B cell (primary cell): ENCODE measurements at regions not wholly inside any gene's neighbourhood (a gene's known extent, or its start where the extent isn't known, plus 50 kb on each side); places are given as distances from the start of the nearest gene placed in this dataset.

ENCODE experiments used
- ATAC-seq: fragments of 200-7000 bp; cut with Tn5 transposase; one replicate; pipeline ENCODE4 v1.10.0; 2021; ENCODE audit warnings: low read depth, mild to moderate bottlenecking, moderate number of reproducible peaks, moderate library complexity
- CTCF ChIA-PET: fragments of 350-600 bp; sonication (Branson Sonifier 250); formaldehyde crosslinking; loops from one replicate; lab custom pipeline; 2021; ENCODE audit warnings: antibody characterized with exemption, inconsistent platforms; lab: Charles Lee
- POLR2A ChIA-PET: fragments of 350-600 bp; sonication (Branson Sonifier 250); formaldehyde crosslinking; loops from one replicate; lab custom pipeline; 2021; ENCODE audit warnings: antibody characterized with exemption; lab: Charles Lee
- DNase-seq: peaks from one replicate; pipeline ENCODE4 v3.0.0; 2013
- H2AFZ ChIP-seq: 2 replicates; pipeline ENCODE4 v1.6.1; 2012; ENCODE audit warnings: mild to moderate bottlenecking, low read depth, low read length; ENCODE audit not compliant: insufficient read depth, poor library complexity, severe bottlenecking
- H3K27ac ChIP-seq, 2 donors: 1 replicate in 1 of 2; 2 replicates in 1 of 2; pipeline ENCODE4 v1.5.1; 2012 to 2013; ENCODE audit warnings: low read length in 2 of 2, mild to moderate bottlenecking in 2 of 2, moderate library complexity in 1 of 2
- H3K27me3 ChIP-seq, 4 experiments: fragments of 200-600 bp in 1 of 4; sonication (generic) in 1 of 4; replicated peaks in 1 of 4; 1 replicate in 2 of 4; 2 replicates in 2 of 4; pipeline versions ENCODE4 v1.6.1 to v1.7.0; 2013 to 2016; ENCODE audit warnings: low read length in 3 of 4, mild to moderate bottlenecking in 2 of 4, mixed read lengths in 1 of 4, moderate library complexity in 1 of 4; ENCODE audit not compliant: insufficient read depth in 4 of 4, control insufficient read depth in 3 of 4; ENCODE audit errors: control extremely low read depth in 1 of 4
- H3K36me3 ChIP-seq, 2 experiments: replicated peaks in 1 of 2; 1 replicate in 1 of 2; 2 replicates in 1 of 2; pipeline versions ENCODE4 v1.6.1 to v1.7.1; 2013; ENCODE audit warnings: low read length in 1 of 2; ENCODE audit not compliant: insufficient read depth in 2 of 2, control insufficient read depth in 1 of 2; ENCODE audit errors: control extremely low read depth in 1 of 2, extremely low read depth in 1 of 2
- H3K4me1 ChIP-seq, 2 donors: fragments of 200-600 bp in 1 of 2; sonication (generic) in 1 of 2; 1 replicate in 1 of 2; 2 replicates in 1 of 2; pipeline versions ENCODE4 v1.5.1 to v1.6.1; 2013 to 2017; ENCODE audit warnings: low read length in 2 of 2; ENCODE audit not compliant: control insufficient read depth in 2 of 2, insufficient read depth in 2 of 2
- H3K4me2 ChIP-seq: replicated peaks from 2 replicates; pipeline ENCODE3; 2012; ENCODE audit warnings: mild to moderate bottlenecking, low read depth, low read length; ENCODE audit not compliant: poor library complexity, severe bottlenecking
- H3K4me3 ChIP-seq, 5 experiments: fragments of 200-600 bp in 1 of 5; sonication (generic) in 1 of 5; 1 replicate in 3 of 5; 2 replicates in 2 of 5; pipeline versions ENCODE4 v1.5.1 to v1.7.0; 2011 to 2016; ENCODE audit warnings: low read length in 4 of 5, mild to moderate bottlenecking in 4 of 5, low read depth in 2 of 5, control low read depth in 1 of 5, moderate library complexity in 1 of 5; ENCODE audit not compliant: insufficient read depth in 1 of 5; ENCODE audit errors: control extremely low read depth in 1 of 5, extremely low read depth in 1 of 5
- H3K79me2 ChIP-seq: fragments of 200-600 bp; sonication (generic); one replicate; pipeline ENCODE4 v1.6.0; 2016; ENCODE audit warnings: low read length; ENCODE audit not compliant: control insufficient read depth, insufficient read depth
- H3K9ac ChIP-seq: fragments of 200-600 bp; sonication (generic); 2 replicates; pipeline ENCODE4 v1.6.1; 2017; ENCODE audit warnings: mild to moderate bottlenecking, low read length, moderate library complexity
- H3K9me3 ChIP-seq, 3 donors: one replicate each; pipeline versions ENCODE4 v1.6.1 to v1.7.1; 2013; ENCODE audit warnings: low read length in 2 of 3; ENCODE audit not compliant: control insufficient read depth in 2 of 3, insufficient read depth in 1 of 3; ENCODE audit errors: control extremely low read depth in 1 of 3
- H4K20me1 ChIP-seq: 2 replicates; pipeline ENCODE4 v1.6.0; 2012; ENCODE audit warnings: mild to moderate bottlenecking, low read length; ENCODE audit not compliant: insufficient read depth, control insufficient read depth, poor library complexity, severe bottlenecking
- H3K27ac Mint-ChIP-seq: one replicate; pipeline ENCODE4 v1.8.0; 2021; ENCODE audit warnings: mixed read lengths
- H3K27me3 Mint-ChIP-seq: one replicate; pipeline ENCODE4 v1.8.0; 2021; ENCODE audit warnings: mixed read lengths
- H3K4me1 Mint-ChIP-seq: one replicate; pipeline ENCODE4 v1.8.0; 2021; ENCODE audit warnings: mixed read lengths
- H3K4me3 Mint-ChIP-seq: one replicate; pipeline ENCODE4 v1.8.0; 2021; ENCODE audit warnings: mixed read lengths
- H3K9me3 Mint-ChIP-seq: one replicate; pipeline ENCODE4 v1.8.0; 2022; ENCODE audit warnings: mixed read lengths; ENCODE audit not compliant: insufficient read depth
- EZH2 ChIP-seq: IDR thresholded peaks from 2 replicates; pipeline ENCODE4 v1.6.1; 2012; ENCODE audit warnings: borderline replicate concordance, low read depth, mild to moderate bottlenecking, moderate library complexity, low read length; ENCODE audit not compliant: insufficient read depth, poor library complexity, severe bottlenecking
- WGBS: methylation state at CpG from one replicate; pipeline ENCODE4 v1.1.5; 2013; ENCODE audit warnings: missing lambda C conversion rate; ENCODE audit not compliant: insufficient coverage; 5-methylcytosine and 5-hydroxymethylcytosine counted together
- intact Hi-C: fragments of 100-400 bp; cut with micrococcal nuclease; formaldehyde crosslinking; loops from one replicate; pipeline ENCODE4 v1.10.0; 2022
- TF ChIP-seq, protein P1 (sequence below): fragments of 200-600 bp; IDR thresholded peaks from one replicate; pipeline ENCODE4 v1.8.0; 2022; ENCODE audit warnings: antibody characterized with exemption, mild to moderate bottlenecking

DNA sequence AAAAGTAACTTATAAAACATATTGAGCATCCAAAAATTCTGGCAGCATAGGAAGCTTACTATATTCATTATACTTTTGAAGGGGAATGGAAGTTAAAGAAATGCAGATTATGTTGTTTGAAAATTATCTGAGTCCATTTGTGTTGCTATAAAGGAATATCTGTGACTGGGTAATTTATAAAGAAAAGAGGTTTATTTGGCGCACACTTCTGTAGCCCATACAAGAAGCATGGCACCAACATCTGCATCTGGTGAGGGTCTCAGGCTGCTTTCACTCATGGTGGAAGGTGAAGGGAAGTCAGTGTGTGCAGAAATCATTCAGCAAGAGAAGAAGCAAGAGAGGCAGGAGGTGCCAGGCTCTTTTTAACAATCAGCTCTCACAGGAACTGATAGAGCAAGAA lies 55.5 kb upstream of the BACH1 start:
- no peak overlapping the region for H3K4me3 Mint-ChIP-seq
- WGBS = 100% methylated on average over 1 of the region's 1 CpG
- Histone ChIP-seq H3K4me2 (no peak overlapping the region), H3K9ac (no peak overlapping the region), H3K27me3 (no peaks in the 10 kb centered on the region), H3K4me3 (no peak overlapping the region), H3K27ac (no peak overlapping the region), H2AFZ (no peak overlapping the region), H3K9me3 (peaks cover 0 to 3% (median 0%) of the 10 kb centered on the region in 3 donors), H4K20me1 (no peaks in the 10 kb centered on the region), H3K4me1 (peaks cover under 1 to 5% of the 10 kb centered on the region in 2 donors), H3K79me2 (no peaks in the 10 kb centered on the region), H3K36me3 (no peaks in the 10 kb centered on the region)
- no peak for DNase-seq
- POLR2A ChIA-PET = no interaction called here
- no peaks in the 10 kb centered on the region for H3K27me3 Mint-ChIP-seq
- H3K27ac Mint-ChIP-seq = no peak overlapping the region
- H3K4me1 Mint-ChIP-seq = peaks cover 13% of the 10 kb centered on the region
- no peaks in the 10 kb centered on the region for H3K9me3 Mint-ChIP-seq
- ATAC-seq = no peak
- CTCF ChIA-PET = interaction anchor here (2.2 kb wide), 1 partner anchor 9 kb away, joined by 8 read pairs; no protein-coding TSS in a partner anchor
- intact Hi-C loops = no loop called here
- TF ChIP-seq EZH2 = no peak
- TF ChIP-seq, protein P1, sequence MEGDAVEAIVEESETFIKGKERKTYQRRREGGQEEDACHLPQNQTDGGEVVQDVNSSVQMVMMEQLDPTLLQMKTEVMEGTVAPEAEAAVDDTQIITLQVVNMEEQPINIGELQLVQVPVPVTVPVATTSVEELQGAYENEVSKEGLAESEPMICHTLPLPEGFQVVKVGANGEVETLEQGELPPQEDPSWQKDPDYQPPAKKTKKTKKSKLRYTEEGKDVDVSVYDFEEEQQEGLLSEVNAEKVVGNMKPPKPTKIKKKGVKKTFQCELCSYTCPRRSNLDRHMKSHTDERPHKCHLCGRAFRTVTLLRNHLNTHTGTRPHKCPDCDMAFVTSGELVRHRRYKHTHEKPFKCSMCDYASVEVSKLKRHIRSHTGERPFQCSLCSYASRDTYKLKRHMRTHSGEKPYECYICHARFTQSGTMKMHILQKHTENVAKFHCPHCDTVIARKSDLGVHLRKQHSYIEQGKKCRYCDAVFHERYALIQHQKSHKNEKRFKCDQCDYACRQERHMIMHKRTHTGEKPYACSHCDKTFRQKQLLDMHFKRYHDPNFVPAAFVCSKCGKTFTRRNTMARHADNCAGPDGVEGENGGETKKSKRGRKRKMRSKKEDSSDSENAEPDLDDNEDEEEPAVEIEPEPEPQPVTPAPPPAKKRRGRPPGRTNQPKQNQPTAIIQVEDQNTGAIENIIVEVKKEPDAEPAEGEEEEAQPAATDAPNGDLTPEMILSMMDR = no peak

DNA sequence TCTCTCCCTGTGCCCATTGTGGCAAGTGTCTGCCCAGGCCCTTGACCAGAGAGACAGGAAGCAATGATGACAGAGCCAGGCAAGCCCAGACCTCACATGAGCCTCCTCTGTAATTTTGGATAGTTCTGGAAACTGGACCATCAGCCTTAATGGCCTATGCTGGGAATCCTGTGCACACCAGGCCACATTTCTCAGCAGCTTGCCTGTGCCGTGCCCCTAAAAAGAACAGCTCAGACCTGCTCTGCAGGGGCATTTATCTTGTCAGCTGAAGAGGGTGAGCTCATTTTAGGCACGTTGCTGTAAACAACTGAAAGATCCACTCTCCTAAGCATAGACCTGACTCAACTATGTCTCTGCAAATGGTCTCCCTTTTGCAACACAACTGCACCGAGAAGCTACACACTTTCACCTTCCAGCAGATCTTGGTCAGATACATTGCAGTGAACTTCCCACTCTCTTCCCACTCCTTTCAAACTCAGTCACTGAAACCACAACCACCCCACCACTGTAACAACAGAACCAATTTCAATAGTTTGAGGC lies 53.5 kb upstream of the BACH1 start:
- Histone ChIP-seq H4K20me1 (no peaks in the 10 kb centered on the region), H3K4me2 (no peak overlapping the region), H3K9me3 (peaks cover 0 to 3% (median 0%) of the 10 kb centered on the region in 3 donors), H2AFZ (no peak overlapping the region), H3K4me3 (no peak overlapping the region), H3K27me3 (no peaks in the 10 kb centered on the region), H3K79me2 (no peaks in the 10 kb centered on the region), H3K36me3 (no peaks in the 10 kb centered on the region), H3K9ac (no peak overlapping the region), H3K27ac (no peak overlapping the region), H3K4me1 (no peaks in the 10 kb centered on the region)
- intact Hi-C loops = no loop called here
- ATAC-seq (no peak), DNase-seq (no peak)
- POLR2A ChIA-PET = no interaction called here
- Mint-ChIP-seq H3K9me3 (peaks cover 3% of the 10 kb centered on the region), H3K27me3 (no peaks in the 10 kb centered on the region), H3K27ac (peak overlapping the region; percentile 7), H3K4me3 (no peak overlapping the region), H3K4me1 (peaks cover 5% of the 10 kb centered on the region)
- CTCF ChIA-PET = interaction anchor here (1.3 kb wide), 1 partner anchor 157 kb away, joined by 3 read pairs; no protein-coding TSS in a partner anchor
- TF ChIP-seq, protein P1 = no peak
- no peak for TF ChIP-seq EZH2
- WGBS = 65% methylated on average over 3 of the region's 3 CpGs
